CD4-positive, CD25-positive, alpha-beta regulatory T cell (primary cell): ENCODE measurements at regions not wholly inside any gene's neighbourhood (a gene's known extent, or its start where the extent isn't known, plus 50 kb on each side); places are given as distances from the start of the nearest gene placed in this dataset.

Source experiments
- ATAC-seq, 2 donors: fragments of 150-1000 bp; cut with Tn5 transposase; one replicate each; pipeline ENCODE4 v1.10.0; 2021; ENCODE audit warnings: low read depth in 2 of 2, moderate number of reproducible peaks in 2 of 2, moderate library complexity in 1 of 2
- DNase-seq, 3 donors: peaks; one replicate each; pipeline versions ENCODE4 v3.0.0 to v3.0.0-alpha.2; 2012 to 2022; ENCODE audit warnings: mixed read lengths in 1 of 3
- H3K27ac ChIP-seq: one replicate; pipeline ENCODE4 v1.7.0; 2013; ENCODE audit warnings: mild to moderate bottlenecking, low read length; ENCODE audit not compliant: insufficient read depth, poor library complexity, severe bottlenecking
- H3K27me3 ChIP-seq: one replicate; pipeline ENCODE4 v1.7.0; 2013; ENCODE audit warnings: low read length; ENCODE audit not compliant: control insufficient read depth, insufficient read depth
- H3K36me3 ChIP-seq: one replicate; pipeline ENCODE4 v1.7.0; 2013; ENCODE audit warnings: mild to moderate bottlenecking, low read length, moderate library complexity; ENCODE audit not compliant: control insufficient read depth, insufficient read depth
- H3K4me1 ChIP-seq: 2 replicates; pipeline ENCODE4 v1.7.0; 2013; ENCODE audit warnings: mild to moderate bottlenecking, low read length; ENCODE audit not compliant: insufficient read depth, control insufficient read depth, poor library complexity, severe bottlenecking
- H3K4me3 ChIP-seq: one replicate; pipeline ENCODE4 v1.7.0; 2013; ENCODE audit warnings: low read depth, mild to moderate bottlenecking, low read length, moderate library complexity
- H3K9me3 ChIP-seq, 2 experiments: 1 replicate in 1 of 2; 2 replicates in 1 of 2; pipeline ENCODE4 v1.7.0; 2013; ENCODE audit warnings: low read length in 2 of 2, mild to moderate bottlenecking in 1 of 2, moderate library complexity in 1 of 2; ENCODE audit not compliant: control insufficient read depth in 2 of 2
- H3K27ac Mint-ChIP-seq, 3 donors: one replicate each; pipeline ENCODE4 v1.8.0; 2020 to 2022; ENCODE audit warnings: mild to moderate bottlenecking in 3 of 3, mixed read lengths in 3 of 3, moderate library complexity in 2 of 3
- H3K27me3 Mint-ChIP-seq: one replicate; pipeline ENCODE4 v1.8.0; 2022; ENCODE audit warnings: mild to moderate bottlenecking, mixed read lengths
- H3K36me3 Mint-ChIP-seq: one replicate; pipeline ENCODE4 v1.8.0; 2020; ENCODE audit warnings: mixed read lengths
- H3K4me1 Mint-ChIP-seq, 4 donors: one replicate each; pipeline ENCODE4 v1.8.0; 2020 to 2022; ENCODE audit warnings: mixed read lengths in 4 of 4, mild to moderate bottlenecking in 1 of 4
- H3K4me3 Mint-ChIP-seq, 4 donors: one replicate each; pipeline ENCODE4 v1.8.0; 2020 to 2022; ENCODE audit warnings: mild to moderate bottlenecking in 4 of 4, mixed read lengths in 4 of 4, moderate library complexity in 3 of 4
- H3K9me3 Mint-ChIP-seq, 7 donors: one replicate each; pipeline ENCODE4 v1.8.0; 2020 to 2022; ENCODE audit warnings: mixed read lengths in 7 of 7, mild to moderate bottlenecking in 3 of 7, moderate library complexity in 2 of 7

DNA sequence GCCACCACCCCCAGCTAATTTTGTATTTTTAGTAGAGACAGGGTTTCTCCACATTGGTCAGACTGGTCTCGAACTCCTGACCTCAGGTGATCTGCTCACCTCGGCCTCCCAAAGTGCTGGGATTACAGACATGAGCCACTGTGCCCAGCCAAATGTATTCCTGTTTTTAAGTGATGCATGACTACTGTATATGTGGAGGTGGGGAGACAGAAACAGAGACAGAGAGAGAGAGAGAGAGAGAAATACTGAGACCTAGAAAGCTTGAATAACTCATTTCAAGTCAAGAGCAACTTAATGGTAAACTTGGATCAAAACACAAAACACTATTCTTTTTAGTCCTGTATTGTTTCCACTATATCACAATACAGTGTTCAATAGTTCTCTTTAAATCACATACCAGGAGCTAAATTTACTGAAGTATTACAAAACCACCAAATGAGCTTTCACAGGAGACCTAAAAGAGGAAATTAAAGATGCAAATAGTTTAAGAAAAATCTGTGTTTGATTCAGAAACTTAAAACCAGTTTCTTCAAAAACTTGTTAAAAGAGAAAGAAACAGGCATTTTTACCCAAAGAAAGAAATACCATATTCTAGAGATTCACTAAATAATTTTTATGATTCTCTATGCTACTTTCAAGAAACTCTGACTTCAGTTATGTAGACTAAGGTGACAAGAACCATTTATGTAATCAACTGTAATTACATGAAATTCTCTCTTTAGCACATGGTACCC is 188.7 kb downstream of the ETS1 start:
- H3K4me3 ChIP-seq: no peak overlapping the region
- Mint-ChIP-seq H3K27me3 (no peaks in the 10 kb centered on the region), H3K4me1 (peaks cover 0 to 18% (median 17%) of the 10 kb centered on the region in 4 donors), H3K4me3 (no peak overlapping the region), H3K27ac (peak overlapping the region in 1 of 3 donors; percentile 38), H3K9me3 (no peaks in the 10 kb centered on the region), H3K36me3 (no peaks in the 10 kb centered on the region)
- no peaks in the 10 kb centered on the region for H3K36me3 ChIP-seq
- peak in 1 of 2 donors; percentile 20 for ATAC-seq
- no peaks in the 10 kb centered on the region for H3K9me3 ChIP-seq
- no peaks in the 10 kb centered on the region for H3K4me1 ChIP-seq
- DNase-seq: no peak
- no peaks in the 10 kb centered on the region for H3K27me3 ChIP-seq
- H3K27ac ChIP-seq: no peak overlapping the region

DNA sequence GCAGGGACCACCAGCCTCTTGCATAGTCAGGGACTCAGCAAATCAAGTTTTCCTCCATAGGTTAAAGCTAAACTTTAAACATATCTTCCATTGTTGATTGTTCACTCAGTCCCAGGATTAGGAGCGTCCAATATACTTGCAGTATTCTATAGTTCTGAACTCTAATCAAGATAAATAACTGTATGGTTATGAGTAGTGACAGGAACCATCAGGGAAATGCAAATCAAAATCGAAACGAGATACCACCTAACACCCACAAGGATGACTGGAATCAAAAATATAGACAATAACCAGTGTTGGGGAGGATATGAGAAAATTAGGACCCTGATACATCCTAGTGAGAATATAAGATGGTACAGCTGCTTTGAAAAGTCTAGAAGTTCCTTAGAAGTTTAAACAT is 190.0 kb downstream of the ETS1 start:
- Histone ChIP-seq H3K4me3 (no peak overlapping the region), H3K9me3 (no peaks in the 10 kb centered on the region), H3K4me1 (no peaks in the 10 kb centered on the region), H3K36me3 (no peaks in the 10 kb centered on the region), H3K27ac (no peak overlapping the region), H3K27me3 (no peaks in the 10 kb centered on the region)
- H3K36me3 Mint-ChIP-seq: peaks cover 6% of the 10 kb centered on the region
- DNase-seq (no peak), ATAC-seq (no peak)
- H3K27ac Mint-ChIP-seq: no peak overlapping the region
- peaks cover 0 to 19% (median 13%) of the 10 kb centered on the region in 4 donors for H3K4me1 Mint-ChIP-seq
- peaks cover 4% of the 10 kb centered on the region for H3K27me3 Mint-ChIP-seq
- H3K9me3 Mint-ChIP-seq: no peaks in the 10 kb centered on the region
- H3K4me3 Mint-ChIP-seq: no peak overlapping the region

DNA sequence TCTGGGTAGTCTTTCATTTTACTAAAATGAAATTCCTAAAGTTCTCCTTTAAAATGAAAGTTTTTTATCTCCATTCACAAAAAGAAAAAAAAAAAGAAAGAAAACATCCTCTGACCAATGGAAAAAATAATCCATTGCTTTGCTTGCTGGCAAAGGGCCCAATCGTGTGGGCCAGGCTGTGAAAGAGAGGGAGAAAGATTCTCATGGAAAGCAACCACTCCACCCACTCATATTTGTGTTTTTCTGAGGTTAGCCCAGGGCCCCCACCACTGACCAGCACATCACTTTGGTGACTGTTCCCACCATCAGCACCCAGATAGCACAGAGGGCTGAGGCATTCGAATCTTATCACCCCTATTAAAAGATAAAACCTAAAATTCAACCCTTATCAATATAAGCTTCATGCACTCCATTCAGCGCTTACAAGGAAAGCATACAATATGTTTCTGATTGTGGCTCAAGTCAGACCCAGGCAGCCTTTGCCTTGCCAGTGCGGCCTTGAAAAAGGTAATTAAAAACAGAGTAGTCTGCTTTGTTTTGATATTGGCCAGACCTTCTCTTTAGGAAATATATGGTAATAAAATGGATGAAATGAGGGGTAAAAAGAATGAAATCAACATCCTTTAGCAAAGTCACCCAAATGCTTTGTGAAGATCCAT is 192.8 kb downstream of the ETS1 start:
- Mint-ChIP-seq H3K36me3 (peaks cover 6% of the 10 kb centered on the region), H3K9me3 (no peaks in the 10 kb centered on the region), H3K27ac (no peak overlapping the region), H3K27me3 (peaks cover 4% of the 10 kb centered on the region), H3K4me3 (no peak overlapping the region), H3K4me1 (peaks cover 0 to 20% (median 13%) of the 10 kb centered on the region in 4 donors)
- H3K27me3 ChIP-seq: no peaks in the 10 kb centered on the region
- ATAC-seq: no peak
- no peak overlapping the region for H3K27ac ChIP-seq
- no peaks in the 10 kb centered on the region for H3K36me3 ChIP-seq
- no peak overlapping the region for H3K4me3 ChIP-seq
- H3K9me3 ChIP-seq: no peaks in the 10 kb centered on the region
- H3K4me1 ChIP-seq: no peaks in the 10 kb centered on the region
- DNase-seq: no peak

DNA sequence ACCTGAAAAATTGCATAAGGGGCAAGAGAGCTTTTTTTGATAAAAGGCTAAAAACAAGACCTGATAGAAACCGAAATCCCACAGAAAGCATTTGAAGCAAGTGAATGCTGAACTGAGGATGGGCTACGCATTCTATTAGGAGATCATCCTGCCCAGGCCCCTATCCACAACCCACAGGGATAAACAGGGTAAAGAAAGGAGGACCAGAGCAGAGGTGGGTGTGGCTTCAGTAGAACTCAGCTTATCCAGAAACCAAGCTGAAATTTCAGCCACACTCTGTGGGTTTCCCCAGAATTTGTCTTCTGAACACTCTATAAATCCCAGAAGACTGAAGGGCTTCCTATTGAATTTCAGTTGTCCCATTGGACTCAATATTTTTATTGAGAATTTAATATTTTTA is 195.1 kb downstream of the ETS1 start:
- Mint-ChIP-seq H3K36me3 (peaks cover 6% of the 10 kb centered on the region), H3K9me3 (peaks cover 0 to 1% (median 0%) of the 10 kb centered on the region in 7 donors), H3K4me3 (no peak overlapping the region), H3K27ac (no peak overlapping the region), H3K27me3 (peaks cover 4% of the 10 kb centered on the region), H3K4me1 (peaks cover 1 to 25% (median 15%) of the 10 kb centered on the region in 4 donors)
- Histone ChIP-seq H3K27me3 (no peaks in the 10 kb centered on the region), H3K9me3 (no peaks in the 10 kb centered on the region), H3K4me3 (no peak overlapping the region), H3K4me1 (no peaks in the 10 kb centered on the region), H3K27ac (no peak overlapping the region), H3K36me3 (no peaks in the 10 kb centered on the region)
- ATAC-seq: no peak
- DNase-seq: no peak

DNA sequence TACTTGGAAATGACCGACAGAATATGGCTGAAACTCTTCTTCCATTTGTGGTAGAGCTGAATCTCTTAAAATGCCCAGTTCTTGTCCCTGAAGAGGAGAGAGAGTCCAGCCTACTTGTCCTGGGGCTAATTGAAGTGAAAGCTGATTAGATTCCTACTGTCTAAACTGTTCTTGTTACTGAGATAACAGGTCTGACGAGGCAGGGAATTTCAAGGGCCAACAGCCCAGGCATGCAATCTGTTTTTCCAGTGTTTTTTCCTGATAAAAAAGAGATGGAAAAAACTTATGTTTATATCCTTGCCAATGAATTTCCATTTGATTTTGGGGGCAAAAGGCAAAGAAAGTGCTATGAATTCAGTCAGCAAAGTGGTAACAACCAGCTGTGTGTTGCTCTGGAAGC is 195.5 kb downstream of the ETS1 start:
- no peak overlapping the region for H3K4me3 ChIP-seq
- no peak overlapping the region for H3K4me3 Mint-ChIP-seq
- no peak for DNase-seq
- H3K9me3 ChIP-seq: no peaks in the 10 kb centered on the region
- H3K27me3 Mint-ChIP-seq: peaks cover 4% of the 10 kb centered on the region
- peaks cover 6% of the 10 kb centered on the region for H3K36me3 Mint-ChIP-seq
- peaks cover 3 to 27% (median 16%) of the 10 kb centered on the region in 4 donors for H3K4me1 Mint-ChIP-seq
- no peaks in the 10 kb centered on the region for H3K4me1 ChIP-seq
- H3K9me3 Mint-ChIP-seq: peaks cover 0 to 3% (median 0%) of the 10 kb centered on the region in 7 donors
- no peaks in the 10 kb centered on the region for H3K36me3 ChIP-seq
- H3K27me3 ChIP-seq: no peaks in the 10 kb centered on the region
- H3K27ac ChIP-seq: no peak overlapping the region
- ATAC-seq: no peak
- no peak overlapping the region for H3K27ac Mint-ChIP-seq

DNA sequence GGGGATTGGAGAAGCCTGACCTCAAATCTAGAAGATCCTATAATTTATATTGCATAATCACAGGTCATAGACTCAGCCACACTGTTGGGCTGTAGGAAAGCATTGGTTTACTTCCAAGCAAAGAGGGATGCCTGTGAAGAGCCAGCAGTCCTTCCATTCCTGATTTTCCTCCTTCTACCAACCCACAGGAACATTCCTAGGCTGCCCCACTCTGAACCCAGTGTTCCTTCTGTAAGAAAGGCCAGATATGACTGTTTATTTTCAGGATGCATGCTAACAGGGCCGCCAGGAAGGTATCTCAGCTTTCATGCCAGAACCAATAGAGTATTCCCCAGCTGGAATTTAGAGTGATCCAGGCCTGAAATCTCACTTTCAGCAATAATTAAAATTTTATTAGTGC is 197.1 kb downstream of the ETS1 start:
- ATAC-seq (no peak), DNase-seq (no peak)
- Mint-ChIP-seq H3K4me3 (no peak overlapping the region), H3K9me3 (peaks cover 0 to 3% (median 0%) of the 10 kb centered on the region in 7 donors), H3K4me1 (peaks cover 3 to 26% (median 16%) of the 10 kb centered on the region in 4 donors), H3K36me3 (peaks cover 6% of the 10 kb centered on the region), H3K27me3 (peaks cover 4% of the 10 kb centered on the region), H3K27ac (peak overlapping the region in 1 of 3 donors; percentile 52)
- Histone ChIP-seq H3K4me3 (no peak overlapping the region), H3K4me1 (no peaks in the 10 kb centered on the region), H3K36me3 (no peaks in the 10 kb centered on the region), H3K27me3 (no peaks in the 10 kb centered on the region), H3K9me3 (no peaks in the 10 kb centered on the region), H3K27ac (no peak overlapping the region)

DNA sequence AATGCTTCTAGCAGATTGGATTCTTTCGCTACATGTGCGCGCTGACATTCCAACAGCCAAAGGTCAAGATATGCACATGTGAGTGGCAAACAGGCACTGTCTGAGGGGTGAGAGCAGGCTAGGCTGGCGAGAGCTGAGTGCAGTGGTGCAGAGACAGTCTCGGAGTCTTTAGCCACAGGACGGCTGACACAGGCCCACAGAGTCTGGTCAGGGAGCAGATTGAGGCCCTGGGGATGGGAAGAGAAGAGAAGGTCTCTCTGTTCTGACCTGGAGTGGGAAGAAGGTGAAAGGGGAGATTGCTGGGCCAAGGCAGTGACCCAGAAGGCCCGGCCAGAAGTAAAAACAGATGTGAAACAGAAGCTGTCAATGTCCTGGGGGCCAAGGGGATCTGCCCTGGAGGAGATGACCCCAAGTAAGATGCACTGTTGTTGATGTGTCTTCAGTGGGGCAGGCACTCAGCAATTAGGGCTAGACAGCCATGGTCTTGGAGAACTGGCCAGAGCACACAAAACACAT is 197.8 kb downstream of the ETS1 start:
- Histone ChIP-seq H3K9me3 (no peaks in the 10 kb centered on the region), H3K27ac (no peak overlapping the region), H3K36me3 (no peaks in the 10 kb centered on the region), H3K27me3 (no peaks in the 10 kb centered on the region), H3K4me3 (no peak overlapping the region), H3K4me1 (no peaks in the 10 kb centered on the region)
- Mint-ChIP-seq H3K4me1 (peaks cover 3 to 26% (median 16%) of the 10 kb centered on the region in 4 donors), H3K4me3 (peak overlapping the region in 1 of 4 donors; percentile 18), H3K27ac (peak overlapping the region in 1 of 3 donors; percentile 52), H3K27me3 (peaks cover 4% of the 10 kb centered on the region), H3K9me3 (peaks cover 0 to 3% (median 0%) of the 10 kb centered on the region in 7 donors), H3K36me3 (peaks cover 6% of the 10 kb centered on the region)
- DNase-seq (no peak), ATAC-seq (no peak)
